ENCODE measurements at regions not wholly inside any gene's neighbourhood (a gene's known extent, or its start where the extent isn't known, plus 50 kb on each side); places are given as distances from the start of the nearest gene placed in this dataset.
"Not testable (repeated sequence)": the region's sequence is repeated elsewhere in the genome, so short reads cannot be mapped to it uniquely, and the experiment has no call there.

DNA sequence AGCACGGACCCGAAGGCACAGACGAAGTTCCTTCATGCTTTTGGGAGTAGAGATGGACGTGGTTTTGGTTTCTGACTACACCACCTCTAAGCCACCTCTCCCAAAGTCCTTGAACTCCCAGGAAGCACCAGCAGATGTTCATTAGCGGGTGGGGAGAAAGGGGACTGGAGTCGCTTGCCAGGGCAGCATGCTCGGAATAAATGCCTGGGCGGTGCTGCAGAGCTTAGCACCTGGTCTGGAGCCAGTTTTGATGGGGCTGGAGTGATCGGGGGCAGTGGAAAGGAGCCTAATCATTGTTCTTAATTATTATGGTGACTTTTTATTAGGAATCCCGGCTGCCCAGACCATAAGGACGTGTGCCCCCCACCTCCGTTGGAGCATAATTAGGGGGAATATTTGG is 220.8 kb downstream of the TFCP2L1 start:
- Mint-ChIP-seq H3K27me3 (ENCODE audit: low read depth) (peaks cover 26% of the 10 kb centered on the region), H3K36me3 (ENCODE audit: low read depth) (no peaks in the 10 kb centered on the region), H3K4me1 (ENCODE audit: low read depth) (peaks cover 7% of the 10 kb centered on the region), H3K9me3 (ENCODE audit: low read depth) (no peaks in the 10 kb centered on the region), H3K4me3 (ENCODE audit: unreplicated experiment) (no peak overlapping the region), H3K27ac (ENCODE audit: unreplicated experiment) (no peak overlapping the region)
- TF ChIP-seq CTCF (IDR thresholded peaks at IDR 0.05): no peak
- DNase-seq (ENCODE audit: low spot score): no peak

GRCh38 chr2:121065239-121065638 is 219.8 kb downstream of the TFCP2L1 start:
- Mint-ChIP-seq H3K36me3 (ENCODE audit: low read depth) (no peaks in the 10 kb centered on the region), H3K27me3 (ENCODE audit: low read depth) (peaks cover 24% of the 10 kb centered on the region), H3K9me3 (ENCODE audit: low read depth) (no peaks in the 10 kb centered on the region), H3K27ac (ENCODE audit: unreplicated experiment) (no peak overlapping the region), H3K4me3 (ENCODE audit: unreplicated experiment) (no peak overlapping the region), H3K4me1 (ENCODE audit: low read depth) (peaks cover 5% of the 10 kb centered on the region)
- no peak for DNase-seq (ENCODE audit: low spot score)
- no peak for TF ChIP-seq CTCF (IDR thresholded peaks at IDR 0.05)

DNA sequence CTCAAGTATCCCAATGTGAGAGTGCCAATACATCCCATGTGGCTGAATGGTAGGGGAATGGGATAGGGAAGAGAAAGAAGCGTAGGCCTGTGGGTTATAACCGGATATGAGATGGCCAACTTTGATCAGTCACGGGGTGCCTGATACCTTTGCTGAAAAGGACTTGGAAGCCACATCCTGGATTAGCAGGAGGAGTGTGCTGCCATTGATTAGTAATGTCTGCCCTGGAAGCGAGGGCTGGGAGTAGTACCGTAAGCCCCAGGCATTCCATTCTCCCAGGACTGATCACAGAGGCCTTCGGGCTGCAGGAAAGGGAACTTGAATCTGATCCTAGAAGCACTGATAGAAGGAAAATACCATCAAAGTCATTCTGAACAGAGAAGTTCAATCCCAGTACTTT is 218.5 kb downstream of the TFCP2L1 start:
- no peak for TF ChIP-seq CTCF (IDR thresholded peaks at IDR 0.05)
- H3K4me3 Mint-ChIP-seq (ENCODE audit: unreplicated experiment): no peak overlapping the region
- H3K4me1 Mint-ChIP-seq (ENCODE audit: low read depth): peaks cover 3% of the 10 kb centered on the region
- DNase-seq (ENCODE audit: low spot score): no peak
- H3K9me3 Mint-ChIP-seq (ENCODE audit: low read depth): no peaks in the 10 kb centered on the region
- no peaks in the 10 kb centered on the region for H3K36me3 Mint-ChIP-seq (ENCODE audit: low read depth)
- no peak overlapping the region for H3K27ac Mint-ChIP-seq (ENCODE audit: unreplicated experiment)
- peaks cover 24% of the 10 kb centered on the region for H3K27me3 Mint-ChIP-seq (ENCODE audit: low read depth)

- no peak for TF ChIP-seq CTCF (IDR thresholded peaks at IDR 0.05)
- Mint-ChIP-seq H3K27me3 (ENCODE audit: low read depth) (peaks cover 15% of the 10 kb centered on the region), H3K4me3 (ENCODE audit: unreplicated experiment) (no peak overlapping the region), H3K4me1 (ENCODE audit: low read depth) (peaks cover 5% of the 10 kb centered on the region), H3K36me3 (ENCODE audit: low read depth) (no peaks in the 10 kb centered on the region), H3K9me3 (ENCODE audit: low read depth) (no peaks in the 10 kb centered on the region), H3K27ac (ENCODE audit: unreplicated experiment) (no peak overlapping the region)
- DNase-seq (ENCODE audit: low spot score): no peak
These were observed 216.2 kb downstream of the TFCP2L1 start for GRCh38 chr2:121068851-121069250.

DNA sequence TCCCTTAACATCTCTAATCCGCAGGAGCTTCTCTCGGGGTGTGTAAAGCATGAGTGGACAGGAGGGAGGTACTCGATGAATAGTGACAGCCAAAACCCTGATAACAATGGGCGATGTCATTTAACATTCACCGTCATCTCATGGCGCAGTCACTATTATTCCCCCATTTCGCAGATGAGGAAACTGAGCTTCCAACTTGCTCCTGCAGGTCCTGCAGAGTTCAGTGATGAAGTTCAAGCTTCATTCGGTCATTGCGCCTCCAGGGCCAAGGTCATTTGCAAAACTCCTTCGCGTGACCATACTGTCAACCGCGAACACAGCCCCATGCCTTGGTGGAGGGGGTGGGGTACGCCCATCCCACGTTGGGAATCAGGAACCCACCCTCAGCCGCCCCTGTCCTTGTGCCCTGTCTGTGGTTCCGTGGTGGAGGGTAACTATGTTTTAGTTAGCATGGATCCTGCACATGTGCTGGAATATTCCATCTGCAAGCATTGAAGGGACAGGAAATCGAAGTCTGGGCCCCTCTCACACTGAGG is 215.5 kb downstream of the TFCP2L1 start:
- Mint-ChIP-seq H3K27me3 (ENCODE audit: low read depth) (peaks cover 15% of the 10 kb centered on the region), H3K36me3 (ENCODE audit: low read depth) (no peaks in the 10 kb centered on the region), H3K9me3 (ENCODE audit: low read depth) (no peaks in the 10 kb centered on the region), H3K4me3 (ENCODE audit: unreplicated experiment) (no peak overlapping the region), H3K27ac (ENCODE audit: unreplicated experiment) (no peak overlapping the region), H3K4me1 (ENCODE audit: low read depth) (peaks cover 8% of the 10 kb centered on the region)
- no peak for TF ChIP-seq CTCF (IDR thresholded peaks at IDR 0.05)
- DNase-seq (ENCODE audit: low spot score): no peak

DNA sequence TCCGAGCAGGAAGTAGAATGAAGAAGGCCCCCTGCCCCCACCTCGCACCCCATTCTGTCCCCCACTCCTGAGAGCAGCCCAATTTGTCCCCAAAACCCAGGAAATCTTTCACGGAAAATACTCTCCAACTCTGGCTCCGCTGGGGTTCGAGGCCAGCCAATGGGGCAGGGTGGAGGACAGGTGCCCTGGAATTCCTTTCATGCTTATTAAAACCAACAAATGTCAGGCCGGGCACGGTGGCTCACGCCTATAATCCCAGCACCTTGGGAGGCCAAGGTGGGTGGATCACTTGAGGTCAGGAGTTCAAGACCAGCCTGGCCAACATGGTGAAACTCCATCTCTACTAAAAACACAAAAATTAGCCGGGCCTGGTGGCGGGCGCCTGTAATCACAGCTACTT is 214.9 kb downstream of the TFCP2L1 start:
- not testable (repeated sequence) for H3K4me3 Mint-ChIP-seq (ENCODE audit: unreplicated experiment); H3K36me3 Mint-ChIP-seq (ENCODE audit: low read depth); H3K9me3 Mint-ChIP-seq (ENCODE audit: low read depth); DNase-seq (ENCODE audit: low spot score); H3K27ac Mint-ChIP-seq (ENCODE audit: unreplicated experiment)
- Mint-ChIP-seq H3K27me3 (ENCODE audit: low read depth) (peaks cover 15% of the 10 kb centered on the region), H3K4me1 (ENCODE audit: low read depth) (peaks cover 11% of the 10 kb centered on the region)
